HUES64 (cell line): ENCODE measurements at regions not wholly inside any gene's neighbourhood (a gene's known extent, or its start where the extent isn't known, plus 50 kb on each side); places are given as distances from the start of the nearest gene placed in this dataset.

Source experiments
- H3K27ac ChIP-seq: 2 replicates; pipeline ENCODE4 v1.7.0; 2013; ENCODE audit warnings: low read depth, low read length, inconsistent platforms
- H3K27me3 ChIP-seq: 2 replicates; pipeline ENCODE4 v1.6.1; 2013; ENCODE audit warnings: mild to moderate bottlenecking, low read length; ENCODE audit not compliant: insufficient read depth
- H3K36me3 ChIP-seq: 2 replicates; pipeline ENCODE4 v1.6.1; 2013; ENCODE audit warnings: mild to moderate bottlenecking, low read length; ENCODE audit not compliant: insufficient read depth
- H3K4me1 ChIP-seq: 2 replicates; pipeline ENCODE4 v1.6.1; 2013; ENCODE audit warnings: mild to moderate bottlenecking, low read length, moderate library complexity; ENCODE audit not compliant: insufficient read depth
- H3K4me3 ChIP-seq: 2 replicates; pipeline ENCODE4 v1.5.1; 2013; ENCODE audit warnings: mild to moderate bottlenecking, low read length, moderate library complexity
- H3K9ac ChIP-seq: 2 replicates; pipeline ENCODE4 v1.6.1; 2013; ENCODE audit warnings: mild to moderate bottlenecking, low read depth, low read length
- H3K9me3 ChIP-seq: 2 replicates; pipeline ENCODE4 v1.6.1; 2013; ENCODE audit warnings: low read depth, low read length; ENCODE audit not compliant: insufficient read depth
- WGBS: fragments of 150-250, 120-280 bp; methylation state at CpG from one replicate; pipeline ENCODE4 v1.1.7; 2013; ENCODE audit warnings: missing lambda C conversion rate; 5-methylcytosine and 5-hydroxymethylcytosine counted together

DNA sequence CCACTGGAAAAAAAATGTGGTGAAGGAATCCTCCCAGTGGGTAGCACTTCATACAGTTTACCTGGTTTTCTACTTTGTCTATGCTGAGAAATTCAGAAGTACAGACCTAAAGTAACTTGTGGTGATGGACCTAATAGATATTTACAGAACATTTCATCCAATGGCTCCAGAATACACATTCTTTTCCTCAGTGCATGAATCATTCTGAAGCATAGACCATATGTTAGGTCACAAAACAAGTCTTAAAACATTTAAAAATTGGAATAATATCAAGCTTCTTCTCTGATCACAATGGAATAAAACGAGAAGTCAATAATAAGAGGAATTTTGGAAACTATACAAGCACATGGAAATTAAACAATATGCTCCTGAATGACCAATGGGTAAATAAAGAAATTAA lies 450.1 kb upstream of the INTU start:
- no peaks in the 10 kb centered on the region for H3K36me3 ChIP-seq
- H3K9me3 ChIP-seq = peaks cover 22% of the 10 kb centered on the region
- H3K4me1 ChIP-seq = peaks cover 12% of the 10 kb centered on the region
- H3K27me3 ChIP-seq = no peaks in the 10 kb centered on the region
- no CpG with 5 or more reads among the region's 1 CpG for WGBS
- H3K4me3 ChIP-seq = no peak overlapping the region
- H3K9ac ChIP-seq = no peak overlapping the region
- H3K27ac ChIP-seq = no peak overlapping the region

DNA sequence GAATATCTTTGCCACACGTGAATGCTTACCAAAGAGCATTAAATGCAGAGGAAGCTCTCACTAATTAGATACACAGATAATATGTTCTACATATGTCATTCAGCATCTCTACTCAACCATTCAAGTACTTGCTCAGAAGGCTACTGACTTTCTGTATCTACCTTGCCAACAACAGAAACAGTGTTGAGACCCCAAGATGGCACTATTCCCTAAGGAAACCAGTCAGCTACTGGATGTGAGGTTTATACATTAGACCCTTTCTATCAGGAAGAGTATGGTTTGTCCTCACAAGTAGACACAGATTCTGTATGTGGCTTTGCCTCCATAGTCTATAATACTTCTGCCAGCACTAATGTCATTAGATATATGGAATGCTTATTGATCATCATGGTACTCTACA lies 443.9 kb upstream of the INTU start:
- Histone ChIP-seq H3K9ac (no peak overlapping the region), H3K4me3 (no peak overlapping the region), H3K4me1 (no peaks in the 10 kb centered on the region), H3K27me3 (no peaks in the 10 kb centered on the region), H3K9me3 (peaks cover 15% of the 10 kb centered on the region; the same call in 1 of the 2 replicates), H3K27ac (no peak overlapping the region), H3K36me3 (no peaks in the 10 kb centered on the region)
- WGBS = 87% methylated on average over 1 of the region's 1 CpG

DNA sequence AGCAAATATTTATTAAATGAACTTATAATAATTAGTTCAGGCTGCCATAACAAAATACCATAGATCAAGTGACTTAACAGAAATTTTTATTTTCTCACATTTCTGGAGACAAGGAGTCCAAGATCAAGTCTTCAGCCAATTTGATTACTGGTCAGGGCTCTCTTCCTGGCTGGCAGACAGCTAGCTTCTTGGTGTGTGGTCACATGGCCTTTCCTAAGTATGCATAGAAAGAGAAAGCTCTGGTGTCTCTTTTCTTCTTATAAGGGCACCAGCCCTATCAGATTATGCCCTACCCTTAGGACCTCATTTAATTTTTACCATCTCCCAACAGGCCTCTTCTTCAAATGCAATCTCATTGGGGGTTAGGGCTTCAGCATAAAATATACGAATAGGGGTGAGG lies 438.5 kb upstream of the INTU start:
- Histone ChIP-seq H3K9ac (no peak overlapping the region), H3K27me3 (no peaks in the 10 kb centered on the region), H3K9me3 (no peaks in the 10 kb centered on the region), H3K36me3 (no peaks in the 10 kb centered on the region), H3K27ac (no peak overlapping the region), H3K4me3 (no peak overlapping the region), H3K4me1 (no peaks in the 10 kb centered on the region)
- WGBS = 100% methylated on average over 1 of the region's 1 CpG

DNA sequence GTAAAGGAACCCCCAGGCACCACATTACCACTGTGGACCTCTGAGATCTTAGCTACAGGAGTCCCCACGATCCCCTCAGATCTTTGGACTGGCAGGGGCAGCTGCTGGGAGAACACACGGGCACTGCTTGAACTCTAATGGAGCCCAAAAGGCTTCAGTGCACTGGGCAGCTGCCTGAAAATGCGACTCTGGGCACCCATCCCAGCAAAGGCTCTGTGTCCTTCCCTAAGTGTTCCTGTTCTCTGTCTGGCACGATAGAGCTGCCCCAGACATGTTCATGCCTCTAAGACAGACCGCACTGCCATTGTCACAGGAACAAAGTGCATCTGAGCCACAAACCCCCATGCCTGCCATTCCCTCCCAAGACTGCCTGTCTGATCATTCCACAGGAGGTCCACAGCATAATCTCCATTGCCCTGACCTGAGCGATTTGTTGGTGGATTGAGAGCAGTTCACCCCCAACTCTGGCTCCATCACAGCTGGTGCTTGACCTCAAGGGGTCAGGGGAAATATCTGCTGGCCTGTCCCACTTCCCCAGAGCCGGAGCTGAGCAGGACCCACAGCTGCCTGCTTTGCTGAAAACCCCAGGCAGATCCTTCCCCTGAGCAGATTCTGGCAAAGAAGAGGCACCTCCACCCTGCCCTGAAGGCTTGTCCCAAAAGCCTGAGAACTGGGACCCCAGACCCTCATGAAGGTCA lies 436.0 kb upstream of the INTU start:
- no peaks in the 10 kb centered on the region for H3K4me1 ChIP-seq
- H3K27ac ChIP-seq = no peak overlapping the region
- H3K9me3 ChIP-seq = no peaks in the 10 kb centered on the region
- WGBS = 56% methylated on average over 7 of the region's 7 CpGs
- no peak overlapping the region for H3K4me3 ChIP-seq
- H3K36me3 ChIP-seq = no peaks in the 10 kb centered on the region
- H3K27me3 ChIP-seq = no peaks in the 10 kb centered on the region
- no peak overlapping the region for H3K9ac ChIP-seq

DNA sequence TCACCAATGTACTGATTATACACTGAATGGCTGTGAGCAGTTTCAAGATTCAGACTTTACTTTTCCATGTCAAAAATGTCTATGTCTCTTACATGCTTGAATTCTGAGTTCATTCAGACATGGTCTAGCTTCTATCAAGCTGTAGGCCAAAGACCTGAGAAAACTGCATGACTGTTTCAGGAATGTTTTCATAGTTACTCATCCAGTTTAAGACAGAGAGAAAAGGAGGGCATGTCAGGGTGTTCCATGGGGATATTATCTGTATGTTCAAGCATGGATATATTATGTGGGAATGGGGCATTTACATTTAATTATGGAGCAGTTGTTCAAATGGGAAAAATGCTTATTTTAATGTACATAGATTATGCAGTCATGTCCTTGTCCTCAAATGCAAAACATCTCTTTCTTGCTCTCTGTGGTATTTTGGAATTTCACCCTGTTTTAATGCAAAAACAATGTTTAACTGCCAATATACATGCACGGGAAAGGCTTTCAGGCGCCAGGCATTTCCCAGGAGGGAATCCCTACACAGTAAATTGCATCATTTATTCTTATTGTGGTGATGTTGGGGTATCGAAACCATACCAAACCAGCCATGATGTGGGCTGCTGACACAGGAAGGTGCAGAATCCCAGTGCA lies 429.1 kb upstream of the INTU start:
- H3K27ac ChIP-seq = no peak overlapping the region
- no peak overlapping the region for H3K4me3 ChIP-seq
- H3K9me3 ChIP-seq = no peaks in the 10 kb centered on the region
- H3K9ac ChIP-seq = no peak overlapping the region
- H3K36me3 ChIP-seq = no peaks in the 10 kb centered on the region
- H3K27me3 ChIP-seq = no peaks in the 10 kb centered on the region
- 75% methylated on average over 3 of the region's 3 CpGs for WGBS
- peaks cover 6% of the 10 kb centered on the region; the same call in 1 of the 2 replicates for H3K4me1 ChIP-seq

DNA sequence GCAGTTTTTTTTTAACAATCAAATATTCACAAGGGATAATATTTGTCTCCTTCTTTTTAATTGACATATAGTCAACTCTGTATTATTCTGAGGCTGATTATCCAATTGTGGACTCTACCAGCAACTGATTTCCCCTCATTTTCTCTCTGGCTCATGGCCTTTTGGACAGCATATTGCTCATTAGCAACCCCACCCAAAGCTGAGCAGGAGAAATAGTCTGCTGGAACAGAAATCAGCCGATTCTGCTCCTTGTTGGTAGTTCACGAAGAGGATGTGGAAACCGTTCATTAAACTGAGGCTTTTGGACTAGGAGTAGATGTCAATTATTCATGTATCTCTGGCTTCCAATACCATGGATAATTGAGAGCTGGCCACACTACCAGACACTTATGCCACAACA lies 428.4 kb upstream of the INTU start:
- H3K36me3 ChIP-seq = no peaks in the 10 kb centered on the region
- H3K9ac ChIP-seq = no peak overlapping the region
- no peaks in the 10 kb centered on the region for H3K9me3 ChIP-seq
- H3K27me3 ChIP-seq = no peaks in the 10 kb centered on the region
- no peak overlapping the region for H3K4me3 ChIP-seq
- WGBS = 64% methylated on average over 3 of the region's 3 CpGs
- H3K4me1 ChIP-seq = peaks cover 6% of the 10 kb centered on the region; the same call in 1 of the 2 replicates
- no peak overlapping the region for H3K27ac ChIP-seq

DNA sequence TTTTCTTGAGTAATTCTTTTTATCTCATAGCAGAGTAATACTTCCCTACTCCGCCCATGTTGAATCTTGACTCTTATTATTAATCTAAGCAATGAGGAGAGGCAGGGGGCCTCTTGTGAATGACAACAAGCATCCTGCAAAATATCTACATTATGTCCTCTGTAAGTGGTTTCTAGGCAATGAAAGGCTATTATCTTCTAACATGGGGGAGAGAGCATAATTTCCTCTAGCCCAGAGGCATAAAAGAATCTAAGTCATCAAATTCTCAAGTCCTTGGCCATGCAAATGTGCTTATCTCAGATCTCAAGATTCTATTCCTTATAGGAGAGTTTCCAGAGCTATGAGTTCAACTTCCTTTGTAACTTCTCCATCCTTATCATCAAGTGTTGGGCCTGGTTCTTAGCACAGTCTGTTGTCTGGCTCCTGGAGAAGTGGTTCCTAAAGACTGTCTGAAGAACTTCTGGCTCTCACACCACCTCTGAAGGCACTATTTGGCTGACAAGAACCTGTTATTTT lies 423.1 kb upstream of the INTU start:
- Histone ChIP-seq H3K36me3 (no peaks in the 10 kb centered on the region), H3K4me3 (no peak overlapping the region), H3K9me3 (no peaks in the 10 kb centered on the region), H3K9ac (no peak overlapping the region), H3K4me1 (no peaks in the 10 kb centered on the region), H3K27ac (no peak overlapping the region), H3K27me3 (no peaks in the 10 kb centered on the region)
- no CpG with 5 or more reads among the region's 1 CpG for WGBS

DNA sequence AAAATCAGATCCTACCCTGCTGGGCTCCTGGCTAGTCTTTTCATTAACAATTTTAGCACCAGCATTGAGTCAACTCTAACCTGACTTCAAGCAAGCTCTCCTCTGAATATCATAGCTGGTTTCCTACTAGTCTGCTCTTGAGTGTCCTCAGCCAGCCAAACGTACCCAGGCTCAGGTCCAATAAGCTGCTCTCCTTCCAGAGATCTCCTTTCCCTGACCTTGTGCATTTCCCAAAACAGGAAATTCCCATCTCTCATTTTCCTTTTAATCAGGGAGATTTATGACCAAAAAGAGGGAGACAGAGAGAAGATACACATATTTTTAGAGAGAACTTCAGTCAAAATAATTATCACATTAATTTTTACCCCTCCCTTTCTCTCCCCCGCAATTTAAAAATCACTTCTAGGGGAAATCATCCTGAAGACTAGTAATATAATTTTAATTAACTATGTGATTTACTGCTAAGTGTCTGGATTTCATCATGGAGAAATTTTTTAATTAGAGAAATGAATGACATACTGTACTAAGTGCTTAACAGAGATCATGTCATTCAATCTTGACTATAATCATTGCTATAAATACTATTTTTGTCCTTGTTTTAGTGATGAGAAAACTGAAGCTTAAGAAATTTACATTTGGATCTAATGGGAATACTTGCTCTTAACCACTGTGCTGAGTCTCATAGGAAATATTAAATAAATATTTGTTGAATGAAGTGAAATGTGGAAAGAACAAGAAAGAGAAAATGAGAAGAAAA lies 421.7 kb upstream of the INTU start:
- H3K27me3 ChIP-seq = no peaks in the 10 kb centered on the region
- no peak overlapping the region for H3K27ac ChIP-seq
- no peaks in the 10 kb centered on the region for H3K4me1 ChIP-seq
- H3K36me3 ChIP-seq = no peaks in the 10 kb centered on the region
- WGBS = 71% methylated on average over 1 of the region's 2 CpGs
- H3K4me3 ChIP-seq = no peak overlapping the region
- no peaks in the 10 kb centered on the region for H3K9me3 ChIP-seq
- H3K9ac ChIP-seq = no peak overlapping the region

DNA sequence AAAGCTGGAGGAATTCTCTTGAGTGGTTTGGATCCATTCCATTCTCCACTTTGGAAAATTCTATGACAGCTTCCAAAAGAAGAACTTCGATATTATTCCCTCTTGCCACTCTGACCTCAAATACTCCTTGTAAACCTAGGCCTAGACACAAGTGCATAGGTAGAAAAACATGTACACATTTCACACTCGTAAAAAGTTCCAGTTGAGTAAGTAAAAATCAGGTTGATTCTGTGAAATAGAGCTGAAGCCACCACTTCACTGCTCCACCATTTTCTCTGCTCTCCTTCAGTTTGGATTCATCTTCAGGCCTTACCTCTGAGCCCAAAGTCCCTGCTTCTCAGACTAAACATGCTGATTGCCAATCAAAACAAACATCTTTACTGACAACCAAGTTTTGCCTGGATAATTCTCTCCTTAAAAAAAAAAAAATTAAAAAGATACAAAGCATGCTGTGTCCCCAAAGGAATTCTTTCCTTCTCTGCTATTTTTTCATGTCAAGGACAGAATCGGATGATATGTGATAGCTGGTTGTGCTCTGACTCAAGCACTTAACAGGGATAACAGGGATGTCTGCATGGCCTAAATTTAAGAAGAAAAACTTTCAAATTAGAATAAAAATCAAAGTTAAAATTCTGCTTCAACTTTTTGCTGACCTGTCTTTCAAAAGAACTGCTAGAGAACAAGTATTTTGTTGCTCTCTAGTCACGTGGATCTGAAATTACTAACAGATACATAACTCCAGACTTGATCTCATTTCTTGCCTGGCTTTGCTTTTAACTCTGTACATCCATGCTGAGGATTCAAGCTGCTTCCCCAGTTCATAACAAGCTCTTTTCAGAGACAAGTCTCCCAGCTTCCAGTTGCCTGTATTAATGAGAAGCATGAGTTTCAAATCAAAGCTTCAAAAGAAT lies 420.9 kb upstream of the INTU start:
- Histone ChIP-seq H3K4me1 (no peaks in the 10 kb centered on the region), H3K27ac (no peak overlapping the region), H3K36me3 (no peaks in the 10 kb centered on the region), H3K27me3 (no peaks in the 10 kb centered on the region), H3K9ac (no peak overlapping the region), H3K4me3 (no peak overlapping the region), H3K9me3 (no peaks in the 10 kb centered on the region)
- WGBS = 92% methylated on average over 3 of the region's 4 CpGs

DNA sequence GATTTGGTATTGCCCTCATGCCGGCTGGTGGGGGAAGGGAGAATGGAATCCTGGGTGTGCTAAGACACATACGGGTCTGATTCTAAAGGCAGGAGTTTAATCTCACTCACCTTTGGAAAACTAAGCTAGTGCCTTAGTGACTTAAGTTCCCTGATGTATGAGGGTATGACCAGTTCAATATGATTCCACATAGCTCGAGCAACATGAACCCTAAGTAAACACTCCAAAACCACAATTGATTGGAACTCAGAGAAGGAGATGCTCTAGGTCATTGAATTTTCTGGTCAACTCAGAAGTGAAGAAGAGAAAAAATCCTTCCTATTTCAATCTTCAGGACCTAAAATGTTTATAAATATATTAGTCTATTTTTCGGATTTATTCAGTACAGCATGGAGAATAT lies 420.1 kb upstream of the INTU start:
- no peak overlapping the region for H3K9ac ChIP-seq
- H3K27me3 ChIP-seq = no peaks in the 10 kb centered on the region
- H3K36me3 ChIP-seq = no peaks in the 10 kb centered on the region
- WGBS = 89% methylated on average over 2 of the region's 4 CpGs
- H3K9me3 ChIP-seq = no peaks in the 10 kb centered on the region
- no peak overlapping the region for H3K27ac ChIP-seq
- no peak overlapping the region for H3K4me3 ChIP-seq
- H3K4me1 ChIP-seq = no peaks in the 10 kb centered on the region
